Endothelial cell of umbilical vein (primary cell): ENCODE measurements at regions not wholly inside any gene's neighbourhood (a gene's known extent, or its start where the extent isn't known, plus 50 kb on each side); places are given as distances from the start of the nearest gene placed in this dataset.
"Not testable (repeated sequence)": the region's sequence is repeated elsewhere in the genome, so short reads cannot be mapped to it uniquely, and the experiment has no call there.

ENCODE experiments used
- BruUV-seq: library from RNA; stranded (reverse); fragments of 400-500 nt; replicated peaks from 2 replicates; lab custom pipeline; 2021; lab: Mats Ljungman, UMichigan
- CTCF ChIA-PET: fragments of 300-600, 350-600 bp; sonication (Branson Sonifier 250); formaldehyde crosslinking; loops from one replicate; lab custom pipeline; 2021; ENCODE audit warnings: antibody characterized with exemption, inconsistent platforms; lab: Charles Lee
- POLR2A ChIA-PET: fragments of 300-600, 350-600 bp; sonication (Branson Sonifier 250); formaldehyde crosslinking; loops from one replicate; lab custom pipeline; 2021; ENCODE audit warnings: antibody characterized with exemption, inconsistent platforms; lab: Charles Lee
- DNase-seq: peaks from one replicate; pipeline ENCODE4 v3.0.0-alpha.2; 2011; ENCODE audit warnings: low read depth, low spot score
- FAIRE-seq: peaks from 2 replicates; lab custom pipeline; 2011; peaks lifted over from hg19 to GRCh38; lab: Jason Lieb, UNC
- H2AFZ ChIP-seq: 2 replicates; pipeline ENCODE4 v1.6.0; 2012; ENCODE audit warnings: low read depth, low read length, control low read depth, inconsistent platforms
- H3K27ac ChIP-seq: 2 replicates; pipeline ENCODE4 v1.5.1; 2011; ENCODE audit warnings: low read depth, mild to moderate bottlenecking, control low read depth, low read length, moderate library complexity; ENCODE audit not compliant: insufficient read depth
- H3K27me3 ChIP-seq, 2 experiments: 2 replicates each; pipeline versions ENCODE4 v1.6.0 to v1.6.1; 2011; ENCODE audit warnings: low read length in 2 of 2, mixed read lengths in 1 of 2; ENCODE audit not compliant: control insufficient read depth in 2 of 2, insufficient read depth in 2 of 2
- H3K36me3 ChIP-seq, 2 experiments: 2 replicates in 1 of 2; 3 replicates in 1 of 2; pipeline ENCODE4 v1.5.1; 2011; ENCODE audit warnings: low read length in 2 of 2, mild to moderate bottlenecking in 1 of 2, moderate library complexity in 1 of 2; ENCODE audit not compliant: control insufficient read depth in 2 of 2, insufficient read depth in 2 of 2; ENCODE audit errors: extremely low read depth in 1 of 2
- H3K4me1 ChIP-seq: 3 replicates; pipeline ENCODE4 v1.5.1; 2011; ENCODE audit warnings: mild to moderate bottlenecking, low read length; ENCODE audit not compliant: control insufficient read depth, insufficient read depth; ENCODE audit errors: extremely low read depth
- H3K4me2 ChIP-seq: 2 replicates; pipeline ENCODE4 v1.6.1; 2011; ENCODE audit warnings: low read length, control low read depth, mixed read lengths; ENCODE audit not compliant: insufficient read depth
- H3K4me3 ChIP-seq, 3 experiments: fragments of 200-600 bp in 1 of 3; sonication (generic), shearing (Covaris generic) in 1 of 3; replicated peaks in 1 of 3; 2 replicates each; pipeline ENCODE4 v1.5.1; 2011 to 2016; ENCODE audit warnings: control low read depth in 3 of 3, low read length in 3 of 3, mild to moderate bottlenecking in 2 of 3, inconsistent platforms in 1 of 3, low read depth in 1 of 3, moderate library complexity in 1 of 3; ENCODE audit not compliant: insufficient read depth in 1 of 3
- H3K79me2 ChIP-seq: 2 replicates; pipeline ENCODE4 v1.6.0; 2012; ENCODE audit warnings: low read length, inconsistent platforms; ENCODE audit not compliant: control insufficient read depth, insufficient read depth
- H3K9ac ChIP-seq: replicated peaks from 2 replicates; pipeline ENCODE3; 2011; ENCODE audit warnings: low read length, control low read depth; ENCODE audit not compliant: insufficient read depth; ENCODE audit errors: extremely low read depth
- H3K9me1 ChIP-seq: replicated peaks from 3 replicates; pipeline ENCODE4 v1.6.0; 2011; ENCODE audit warnings: mild to moderate bottlenecking, low read length; ENCODE audit not compliant: control insufficient read depth, insufficient read depth; ENCODE audit errors: extremely low read depth
- H3K9me3 ChIP-seq: replicated peaks from 2 replicates; pipeline ENCODE4 v1.5.1; 2012; ENCODE audit warnings: low read length, inconsistent platforms; ENCODE audit not compliant: control insufficient read depth, insufficient read depth
- H4K20me1 ChIP-seq: replicated peaks from 2 replicates; pipeline ENCODE3; 2011; ENCODE audit warnings: mild to moderate bottlenecking, low read length; ENCODE audit not compliant: control insufficient read depth, insufficient read depth; ENCODE audit errors: extremely low read depth
- EZH2 ChIP-seq: IDR thresholded peaks from 2 replicates; pipeline ENCODE4 v1.6.1; 2012; ENCODE audit warnings: borderline replicate concordance, low read depth, mild to moderate bottlenecking, moderate library complexity, low read length, inconsistent platforms; ENCODE audit not compliant: severe bottlenecking
- FOS ChIP-seq: IDR thresholded peaks from 2 replicates; pipeline ENCODE4 v1.6.1; 2011; ENCODE audit warnings: mild to moderate bottlenecking, low read length, moderate library complexity, borderline replicate concordance; ENCODE audit not compliant: insufficient read depth
- GATA2 ChIP-seq: IDR thresholded peaks from 2 replicates; pipeline ENCODE4 v1.7.0; 2011; ENCODE audit warnings: low read depth, mild to moderate bottlenecking, moderate library complexity, mixed read lengths, low read length; ENCODE audit not compliant: insufficient read length, insufficient read depth
- JUN ChIP-seq: IDR thresholded peaks from 2 replicates; pipeline ENCODE4 v1.6.1; 2011; ENCODE audit warnings: borderline replicate concordance, low read depth; ENCODE audit not compliant: insufficient read length, insufficient read depth
- MYC ChIP-seq: IDR thresholded peaks from one replicate; pipeline ENCODE4 v1.6.1; 2011; ENCODE audit warnings: mild to moderate bottlenecking, low read depth, low read length
- POLR2A ChIP-seq: IDR thresholded peaks from 2 replicates; pipeline ENCODE4 v1.6.1; 2012; ENCODE audit warnings: low read depth, mild to moderate bottlenecking, control low read depth, low read length
- POLR2AphosphoS5 ChIP-seq: IDR thresholded peaks from 2 replicates; pipeline ENCODE4 v1.6.1; 2012; ENCODE audit warnings: low read depth, mild to moderate bottlenecking, control low read depth, low read length, moderate library complexity; ENCODE audit not compliant: insufficient read depth
- dilution Hi-C: fragments of 300-500 bp; cut with MboI; formaldehyde crosslinking; loops from one replicate; pipeline ENCODE4 v1.15.0; 2019; ENCODE audit warnings: low sequenced_read_pairs; ENCODE audit not compliant: extremely low pct_ligation_motif_present
- intact Hi-C: fragments of 100-400 bp; cut with micrococcal nuclease; formaldehyde crosslinking; loops from one replicate; pipeline ENCODE4 v1.10.0; 2022
- TF ChIP-seq, protein P1 (sequence below): IDR thresholded peaks from 2 replicates; pipeline ENCODE4 v1.6.1; 2011; ENCODE audit not compliant: insufficient read depth, insufficient read length
- TF ChIP-seq, protein P2 (sequence below), 2 donors: IDR thresholded peaks; 1 replicate in 1 of 2; 2 replicates in 1 of 2; pipeline ENCODE4 v1.5.1; 2011; ENCODE audit warnings: low read length in 2 of 2, mild to moderate bottlenecking in 2 of 2, moderate library complexity in 2 of 2, control low read depth in 1 of 2, inconsistent platforms in 1 of 2, low read depth in 1 of 2; ENCODE audit not compliant: insufficient read depth in 1 of 2; ENCODE audit errors: extremely low read depth in 1 of 2

DNA sequence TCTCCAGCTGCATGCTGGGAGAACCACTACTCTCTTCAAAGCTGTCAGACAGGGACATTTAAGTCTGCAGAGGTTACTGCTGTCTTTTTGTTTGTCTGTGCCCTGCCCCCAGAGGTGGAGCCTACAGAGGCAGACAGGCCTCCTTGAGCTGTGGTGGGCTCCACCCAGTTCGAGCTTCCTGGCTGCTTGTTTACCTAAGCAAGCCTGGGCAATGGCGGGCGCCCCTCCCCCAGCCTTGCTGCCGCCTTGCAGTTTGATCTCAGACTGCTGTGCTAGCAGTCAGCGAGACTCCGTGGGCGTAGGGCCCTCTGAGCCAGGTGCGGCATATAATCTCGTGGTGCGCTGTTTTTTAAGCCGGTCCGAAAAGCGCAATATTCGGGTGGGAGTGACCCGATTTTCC, 215.0 kb downstream of the STIM2 start:
- H4K20me1 ChIP-seq, DNase-seq, H3K4me1 ChIP-seq, H3K9ac ChIP-seq, H3K4me2 ChIP-seq, H3K9me1 ChIP-seq, intact Hi-C loops, H3K9me3 ChIP-seq, FAIRE-seq, dilution Hi-C loops, H3K79me2 ChIP-seq, H3K27ac ChIP-seq, POLR2A ChIA-PET, H2AFZ ChIP-seq, H3K36me3 ChIP-seq, BruUV-seq, CTCF ChIA-PET, H3K4me3 ChIP-seq, H3K27me3 ChIP-seq: not testable (repeated sequence)

DNA sequence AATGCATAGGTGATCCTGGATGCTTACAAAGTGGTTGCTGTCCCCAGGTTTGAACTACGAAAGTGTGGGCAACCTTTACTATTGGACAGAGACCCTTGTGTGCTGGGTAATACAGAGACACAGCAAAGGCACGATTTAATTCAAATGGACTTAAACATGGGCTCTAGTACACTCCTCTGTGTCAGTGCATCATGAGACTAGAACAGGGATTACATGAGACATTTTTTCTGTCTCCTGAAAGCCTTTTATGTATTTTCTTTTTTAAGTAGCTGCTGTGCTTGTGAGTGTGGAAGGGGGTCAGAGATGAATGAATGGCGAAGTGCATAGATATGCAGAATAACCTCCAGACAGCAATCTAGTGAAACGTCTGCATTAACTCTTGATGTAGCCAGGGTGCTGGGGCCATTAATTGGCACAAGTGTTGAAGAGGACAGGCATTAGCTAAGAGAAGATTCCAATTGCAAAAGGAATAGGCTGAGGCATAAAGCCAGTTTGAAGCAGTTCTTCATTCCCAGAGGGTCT, 218.4 kb downstream of the STIM2 start:
- no TSS peak for BruUV-seq
- Histone ChIP-seq H3K4me1 (no peaks in the 10 kb centered on the region), H3K36me3 (no peaks in the 10 kb centered on the region), H2AFZ (no peak overlapping the region), H3K4me3 (no peak overlapping the region), H3K9ac (no peak overlapping the region), H3K27me3 (peaks cover 4% of the 10 kb centered on the region in 2 experiments), H3K27ac (no peak overlapping the region), H3K9me1 (no peaks in the 10 kb centered on the region), H4K20me1 (no peaks in the 10 kb centered on the region), H3K4me2 (no peak overlapping the region), H3K9me3 (no peaks in the 10 kb centered on the region), H3K79me2 (no peaks in the 10 kb centered on the region)
- no peak for DNase-seq
- no peak for FAIRE-seq
- ChIA-PET POLR2A (no interaction called here), CTCF (no interaction called here)
- dilution Hi-C loops (no loop called here), intact Hi-C loops (no loop called here)
- TF ChIP-seq EZH2, result no peak
- no peak for TF ChIP-seq POLR2AphosphoS5
- TF ChIP-seq JUN, result no peak
- TF ChIP-seq, protein P1, sequence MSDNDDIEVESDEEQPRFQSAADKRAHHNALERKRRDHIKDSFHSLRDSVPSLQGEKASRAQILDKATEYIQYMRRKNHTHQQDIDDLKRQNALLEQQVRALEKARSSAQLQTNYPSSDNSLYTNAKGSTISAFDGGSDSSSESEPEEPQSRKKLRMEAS, result no peak
- TF ChIP-seq, protein P2, sequence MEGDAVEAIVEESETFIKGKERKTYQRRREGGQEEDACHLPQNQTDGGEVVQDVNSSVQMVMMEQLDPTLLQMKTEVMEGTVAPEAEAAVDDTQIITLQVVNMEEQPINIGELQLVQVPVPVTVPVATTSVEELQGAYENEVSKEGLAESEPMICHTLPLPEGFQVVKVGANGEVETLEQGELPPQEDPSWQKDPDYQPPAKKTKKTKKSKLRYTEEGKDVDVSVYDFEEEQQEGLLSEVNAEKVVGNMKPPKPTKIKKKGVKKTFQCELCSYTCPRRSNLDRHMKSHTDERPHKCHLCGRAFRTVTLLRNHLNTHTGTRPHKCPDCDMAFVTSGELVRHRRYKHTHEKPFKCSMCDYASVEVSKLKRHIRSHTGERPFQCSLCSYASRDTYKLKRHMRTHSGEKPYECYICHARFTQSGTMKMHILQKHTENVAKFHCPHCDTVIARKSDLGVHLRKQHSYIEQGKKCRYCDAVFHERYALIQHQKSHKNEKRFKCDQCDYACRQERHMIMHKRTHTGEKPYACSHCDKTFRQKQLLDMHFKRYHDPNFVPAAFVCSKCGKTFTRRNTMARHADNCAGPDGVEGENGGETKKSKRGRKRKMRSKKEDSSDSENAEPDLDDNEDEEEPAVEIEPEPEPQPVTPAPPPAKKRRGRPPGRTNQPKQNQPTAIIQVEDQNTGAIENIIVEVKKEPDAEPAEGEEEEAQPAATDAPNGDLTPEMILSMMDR (IDR thresholded peaks at IDR 0.05; ENCODE audit: extremely low read depth in 1 of 2, insufficient read depth in 1 of 2, low read depth in 1 of 2, low read length in 2 of 2), result no peak
- TF ChIP-seq MYC, result no peak
- TF ChIP-seq FOS, result no peak
- TF ChIP-seq GATA2, result no peak
- no peak for TF ChIP-seq POLR2A
